Testis (tissue), 2 donors: ENCODE measurements at regions not wholly inside any gene's neighbourhood (a gene's known extent, or its start where the extent isn't known, plus 50 kb on each side); places are given as distances from the start of the nearest gene placed in this dataset.

ENCODE experiments used
- DNase-seq: peaks from one replicate; pipeline ENCODE4 v3.0.0-alpha.2; 2019
- H3K27ac ChIP-seq, 2 donors: fragments of 200-600 bp; sonication (generic); one replicate each; pipeline ENCODE4 v1.5.1; 2019
- H3K27me3 ChIP-seq: fragments of 200-600 bp; sonication (generic); one replicate; pipeline ENCODE4 v1.5.1; 2019
- H3K36me3 ChIP-seq: fragments of 200-600 bp; sonication (generic); one replicate; pipeline ENCODE4 v1.5.1; 2017; ENCODE audit warnings: low read depth; ENCODE audit errors: missing control alignments
- H3K4me1 ChIP-seq: fragments of 200-600 bp; sonication (generic); one replicate; pipeline ENCODE4 v1.5.1; 2019
- H3K4me3 ChIP-seq, 2 donors: fragments of 200-600 bp; sonication (generic); one replicate each; pipeline ENCODE4 v1.5.1; 2017 to 2019
- H3K9me3 ChIP-seq: fragments of 200-600 bp; sonication (generic); one replicate; pipeline ENCODE4 v1.5.1; 2017
- CTCF ChIP-seq, 3 experiments: fragments of 450-650 bp in 2 of 3; fragments of 200-600 bp in 1 of 3; sonication (generic) in 1 of 3; IDR thresholded peaks; one replicate each; pipeline ENCODE4 v1.5.1; 2016 to 2019; ENCODE audit warnings: antibody characterized with exemption in 3 of 3, mild to moderate bottlenecking in 2 of 3, moderate library complexity in 1 of 3
- POLR2A ChIP-seq: fragments of 450-650 bp; IDR thresholded peaks from one replicate; pipeline ENCODE4 v1.6.1; 2017; ENCODE audit warnings: antibody characterized with exemption, mild to moderate bottlenecking, moderate library complexity
- WGBS, 2 donors: methylation state at CpG; one replicate each; pipeline ENCODE4 v1.1.5; 2018; 5-methylcytosine and 5-hydroxymethylcytosine counted together
- intact Hi-C: fragments of 100-400 bp; cut with DNase I; formaldehyde crosslinking; loops from one replicate; pipeline ENCODE4 v1.15.1; 2023; ENCODE audit warnings: low total_unique reads

- H3K36me3 ChIP-seq = no peaks in the 10 kb centered on the region
- H3K4me1 ChIP-seq = peaks cover 15% of the 10 kb centered on the region
- TF ChIP-seq POLR2A = no peak
- TF ChIP-seq CTCF (IDR thresholded peaks at IDR 0.05) = no peak
- H3K9me3 ChIP-seq = no peaks in the 10 kb centered on the region
- no peak overlapping the region for H3K4me3 ChIP-seq
- WGBS, 2 donors = 75 to 78% methylated on average over 4 of the region's 4 CpGs
- intact Hi-C loops = no loop called here
- DNase-seq = no peak
- no peaks in the 10 kb centered on the region for H3K27me3 ChIP-seq
- no peak overlapping the region for H3K27ac ChIP-seq
Measured at GRCh38 chr12:102685841-102686240, 205.5 kb upstream of the IGF1 start.

DNA sequence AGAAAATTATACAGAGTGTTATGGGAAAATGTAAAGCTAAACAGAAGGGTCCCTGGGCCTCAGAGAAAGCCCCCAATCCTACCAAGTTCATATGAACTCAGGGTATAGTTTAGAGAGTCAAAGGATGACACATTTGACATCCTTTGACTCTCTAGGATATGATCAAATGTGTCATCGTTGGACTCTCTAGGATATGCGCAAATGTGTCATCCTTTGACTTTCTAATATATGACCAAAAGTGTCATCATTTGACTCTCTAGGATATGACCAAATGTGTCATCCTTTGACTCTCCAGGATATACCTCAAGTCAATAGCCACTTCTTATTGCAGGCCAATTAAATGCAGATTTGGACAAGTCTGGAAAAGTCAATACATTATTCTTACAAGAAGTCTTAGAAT, 204.8 kb upstream of the IGF1 start:
- Histone ChIP-seq H3K27me3 (no peaks in the 10 kb centered on the region), H3K4me3 (no peak overlapping the region), H3K4me1 (peaks cover 12% of the 10 kb centered on the region), H3K36me3 (no peaks in the 10 kb centered on the region), H3K9me3 (no peaks in the 10 kb centered on the region), H3K27ac (no peak overlapping the region)
- 95 to 96% methylated on average over 2 of the region's 2 CpGs for WGBS, 2 donors
- no peak for TF ChIP-seq CTCF (IDR thresholded peaks at IDR 0.05)
- no peak for TF ChIP-seq POLR2A
- DNase-seq = no peak
- intact Hi-C loops = no loop called here

- 75 to 80% methylated on average over 2 of the region's 2 CpGs for WGBS, 2 donors
- no peak for DNase-seq
- Histone ChIP-seq H3K36me3 (no peaks in the 10 kb centered on the region), H3K27ac (no peak overlapping the region), H3K4me3 (no peak overlapping the region), H3K4me1 (peaks cover 5% of the 10 kb centered on the region), H3K9me3 (no peaks in the 10 kb centered on the region), H3K27me3 (no peaks in the 10 kb centered on the region)
- no peak for TF ChIP-seq CTCF (IDR thresholded peaks at IDR 0.05)
- TF ChIP-seq POLR2A = no peak
- intact Hi-C loops = no loop called here
Measured at GRCh38 chr12:102682366-102683289, 202.3 kb upstream of the IGF1 start.

- no peaks in the 10 kb centered on the region for H3K36me3 ChIP-seq
Measured at GRCh38 chr12:102681747-102682146, 201.4 kb upstream of the IGF1 start.

More at GRCh38 chr12:102681747-102682146, 201.4 kb upstream of the IGF1 start:
- Histone ChIP-seq H3K4me1 (no peaks in the 10 kb centered on the region), H3K4me3 (no peak overlapping the region), H3K27ac (no peak overlapping the region), H3K9me3 (no peaks in the 10 kb centered on the region), H3K27me3 (no peaks in the 10 kb centered on the region)
- intact Hi-C loops = no loop called here
- no peak for DNase-seq
- TF ChIP-seq CTCF (IDR thresholded peaks at IDR 0.05) (no peak), POLR2A (no peak)
